GM18909 (cell line): ENCODE measurements at regions not wholly inside any gene's neighbourhood (a gene's known extent, or its start where the extent isn't known, plus 50 kb on each side); places are given as distances from the start of the nearest gene placed in this dataset.

Experiments
- ATAC-seq: cut with Tn5 transposase; IDR thresholded peaks from one replicate; pipeline ENCODE4 v1.9.1; 2021; ENCODE audit warnings: mild to moderate bottlenecking; ENCODE audit not compliant: unreplicated experiment, poor library complexity

GRCh38 chr12:43102546-43103264 lies 449.3 kb downstream of the ADAMTS20 start:
- ATAC-seq = no peak

DNA sequence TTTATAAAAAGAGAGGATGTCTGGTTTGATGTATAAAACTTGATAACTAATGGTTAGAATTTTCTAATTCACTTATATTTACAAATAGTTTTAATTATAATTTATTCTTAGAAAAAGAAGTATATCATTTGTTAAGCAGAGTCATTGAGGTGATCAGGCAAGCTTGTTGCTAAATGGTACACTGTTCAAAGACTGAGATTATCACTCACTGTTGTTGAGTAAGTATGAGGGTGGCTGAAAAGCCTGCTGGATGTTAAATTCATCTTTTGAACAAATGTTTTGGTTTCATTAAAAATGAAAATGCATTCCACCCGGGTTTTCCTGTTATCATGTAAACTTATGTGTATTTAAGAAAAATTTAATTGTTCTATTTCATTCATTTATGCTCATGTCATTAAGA lies 451.8 kb downstream of the ADAMTS20 start:
- no peak for ATAC-seq

DNA sequence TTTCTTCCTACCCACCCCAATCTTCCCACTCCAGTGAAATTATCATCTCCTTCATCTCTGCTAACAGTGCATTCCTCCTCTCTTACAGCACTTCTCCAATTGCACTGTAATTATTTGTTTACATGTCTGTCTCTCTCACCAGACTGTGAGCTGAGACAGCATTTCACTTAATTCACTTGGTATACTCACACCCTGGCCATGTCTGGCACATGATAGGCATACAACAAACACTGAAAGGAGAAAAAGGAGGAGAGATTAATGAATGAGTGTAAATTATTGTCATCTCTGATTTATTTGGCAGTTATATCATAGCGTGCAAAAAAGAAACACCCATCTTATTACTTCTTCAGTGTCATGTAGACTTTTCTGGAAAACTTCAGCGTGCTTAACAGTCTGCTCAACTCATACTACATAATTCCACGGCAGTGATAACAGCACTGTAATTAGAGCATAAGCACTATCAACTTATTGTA lies 452.3 kb downstream of the ADAMTS20 start:
- ATAC-seq = no peak

DNA sequence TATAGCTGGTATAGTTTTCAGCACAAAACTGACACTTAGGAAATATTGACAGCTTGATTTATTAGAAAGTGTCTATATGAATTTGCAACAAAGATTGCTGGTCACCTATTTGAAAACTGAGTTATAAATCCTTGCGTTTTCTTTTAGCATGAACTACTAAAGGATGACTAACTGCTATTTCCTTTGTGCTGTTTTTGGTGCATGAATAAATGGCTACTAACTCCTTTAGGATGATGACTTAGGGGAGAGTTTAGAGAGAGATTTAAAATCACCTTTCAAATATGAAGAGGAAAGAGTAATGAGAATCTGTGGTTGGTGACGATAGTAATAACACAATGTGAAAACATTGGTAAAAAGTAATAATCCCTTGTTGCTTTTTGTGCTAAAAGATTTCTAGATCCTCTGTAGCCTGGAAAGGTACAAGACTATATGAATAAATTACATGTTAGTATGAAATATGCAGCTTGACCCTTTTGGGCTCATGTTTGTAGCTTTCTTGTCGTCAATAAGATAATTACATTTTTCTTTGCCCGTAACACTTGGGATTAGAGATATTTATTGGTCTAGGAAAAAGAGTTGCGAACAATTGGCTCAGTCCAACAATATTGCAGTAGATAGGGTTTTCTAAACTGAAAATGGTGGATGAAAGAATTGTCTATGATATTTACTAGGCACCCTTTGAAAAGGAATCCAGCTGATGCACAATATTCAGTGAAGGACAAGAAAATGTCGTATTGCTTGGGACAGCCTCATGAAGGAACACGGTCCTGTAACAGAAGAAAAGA lies 453.0 kb downstream of the ADAMTS20 start:
- no peak for ATAC-seq

- ATAC-seq = no peak
Measured at GRCh38 chr12:43098071-43098470, 453.9 kb downstream of the ADAMTS20 start.

GRCh38 chr12:43097471-43097870 lies 454.5 kb downstream of the ADAMTS20 start:
- ATAC-seq = no peak

DNA sequence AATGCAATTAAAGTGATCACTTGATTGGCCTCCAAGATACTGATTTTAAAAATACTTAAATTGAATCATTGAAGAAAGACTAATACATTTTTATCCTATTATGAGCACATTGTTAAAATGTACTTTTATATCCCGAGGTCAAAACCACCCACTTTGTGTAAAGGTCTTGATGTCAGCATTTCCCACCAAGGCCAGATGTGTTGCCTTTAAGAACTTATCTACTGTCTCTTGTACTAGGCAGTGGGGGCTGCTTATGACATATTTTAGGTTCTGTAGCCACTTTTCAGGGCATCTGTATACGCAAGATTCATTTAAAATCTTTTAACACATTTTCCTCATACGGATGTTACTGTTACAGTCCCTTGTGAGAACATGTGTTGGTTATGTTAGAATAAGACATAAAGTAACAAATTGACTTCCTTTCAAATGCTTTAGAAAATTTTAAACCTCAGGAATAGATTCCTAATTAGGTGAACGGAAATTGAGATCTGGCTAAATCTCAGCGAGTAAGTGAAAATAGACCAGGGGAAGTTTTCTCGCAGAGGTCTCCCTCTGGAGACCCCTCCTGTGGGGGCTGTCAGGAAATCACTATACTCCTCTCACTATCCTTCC lies 456.2 kb downstream of the ADAMTS20 start:
- no peak for ATAC-seq

DNA sequence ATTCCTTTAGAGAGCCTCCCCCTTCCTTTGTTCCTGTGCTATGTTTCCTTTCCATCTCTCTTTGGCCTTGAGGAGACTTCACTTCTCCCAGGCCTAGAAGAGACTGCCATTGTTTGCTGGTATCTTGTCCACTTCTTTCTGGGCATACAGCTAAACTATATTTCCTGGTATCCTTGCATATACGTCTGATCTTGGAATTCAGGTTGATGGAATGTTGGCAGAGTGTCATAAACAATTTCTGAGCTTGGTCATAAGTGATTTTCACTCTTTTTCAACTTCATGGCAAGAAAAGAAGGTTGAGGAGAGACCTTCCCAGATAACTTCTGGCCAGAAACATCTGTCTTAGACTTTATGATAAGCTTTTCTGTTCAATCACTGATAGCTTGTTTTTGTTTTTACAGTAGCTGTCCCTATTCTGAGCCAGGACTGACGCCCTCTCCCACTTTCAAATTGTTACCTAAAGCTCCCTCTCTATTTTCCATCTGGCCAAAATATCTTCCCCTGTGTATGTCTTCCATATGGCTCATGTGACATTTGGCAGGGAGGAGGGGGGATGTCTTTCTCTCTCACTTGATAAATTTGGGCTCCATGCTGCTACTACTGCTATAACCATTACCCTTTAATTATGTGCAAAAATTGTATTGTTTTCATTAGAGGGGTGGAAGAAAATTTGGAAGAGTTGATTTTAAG lies 457.0 kb downstream of the ADAMTS20 start:
- ATAC-seq = no peak

- ATAC-seq = no peak
Measured at GRCh38 chr12:43090981-43091380, 461.0 kb downstream of the ADAMTS20 start.

GRCh38 chr12:43087195-43088091 lies 464.6 kb downstream of the ADAMTS20 start:
- no peak for ATAC-seq

GRCh38 chr12:43079476-43079875 lies 472.5 kb downstream of the ADAMTS20 start:
- ATAC-seq = no peak

DNA sequence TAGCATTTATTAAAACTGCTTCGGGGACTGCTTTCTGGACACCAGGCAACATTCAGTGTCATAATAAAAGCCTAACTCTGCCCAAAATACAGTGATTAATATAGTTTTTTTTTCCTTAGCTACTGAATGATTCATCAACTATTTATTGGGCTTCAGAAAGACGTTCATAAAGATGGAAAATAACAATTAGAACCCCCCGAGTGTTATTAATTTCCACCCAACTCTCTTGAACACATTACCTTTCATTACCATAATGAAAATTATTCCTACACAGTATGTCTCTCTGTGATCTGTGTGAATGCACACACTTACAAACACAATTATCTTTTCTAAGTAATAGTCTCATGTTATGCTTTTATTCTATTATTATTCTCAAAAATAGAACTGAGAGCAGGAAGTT lies 473.0 kb downstream of the ADAMTS20 start:
- ATAC-seq = no peak

- no peak for ATAC-seq
Measured at GRCh38 chr12:43072431-43072830, 479.6 kb downstream of the ADAMTS20 start.

GRCh38 chr12:43069768-43070221 lies 480.2 kb upstream of the PRICKLE1 start:
- no peak for ATAC-seq

GRCh38 chr12:43066471-43066870 lies 476.9 kb upstream of the PRICKLE1 start:
- no peak for ATAC-seq

GRCh38 chr12:43063650-43064049 lies 474.1 kb upstream of the PRICKLE1 start:
- ATAC-seq = no peak

DNA sequence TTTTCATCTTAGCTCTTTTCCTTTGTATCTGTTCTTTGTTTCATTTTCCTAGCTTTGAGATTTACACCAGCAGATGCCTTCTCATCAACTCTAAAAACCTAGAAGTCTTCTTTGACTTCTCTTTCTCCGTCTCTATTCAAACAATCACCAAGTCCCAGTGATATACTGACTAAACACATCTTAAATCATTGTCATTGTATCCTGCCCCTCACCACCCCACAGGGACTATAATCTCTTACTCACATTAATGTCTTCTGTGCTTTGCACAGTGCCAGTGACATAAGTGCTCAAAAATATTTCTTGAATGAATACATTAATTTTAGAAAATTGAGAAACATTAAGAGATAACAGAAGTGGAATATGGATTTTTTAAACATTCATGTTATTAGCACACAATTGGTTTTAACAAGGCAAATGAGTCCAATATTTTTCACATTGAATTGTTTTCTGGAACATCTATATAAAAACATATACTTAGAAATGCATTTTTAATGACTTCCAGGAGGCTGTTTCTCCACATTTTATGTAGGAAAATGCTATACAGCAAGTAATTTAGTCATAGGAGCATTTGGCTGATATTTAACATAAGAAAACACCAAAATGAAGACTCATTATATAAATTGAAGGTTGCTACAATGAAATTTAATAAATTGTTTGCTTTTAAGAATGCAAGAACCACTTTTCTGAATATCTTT lies 472.8 kb upstream of the PRICKLE1 start:
- no peak for ATAC-seq

- ATAC-seq = no peak
Measured at GRCh38 chr12:43060742-43061141, 471.2 kb upstream of the PRICKLE1 start.

GRCh38 chr12:43058616-43059015 lies 469.1 kb upstream of the PRICKLE1 start:
- no peak for ATAC-seq
